ENCODE measurements at regions not wholly inside any gene's neighbourhood (a gene's known extent, or its start where the extent isn't known, plus 50 kb on each side); places are given as distances from the start of the nearest gene placed in this dataset.
"Not testable (repeated sequence)": the region's sequence is repeated elsewhere in the genome, so short reads cannot be mapped to it uniquely, and the experiment has no call there.

- no peak for DNase-seq
Observed at GRCh38 chr19:28333909-28334308, 879.0 kb downstream of the UQCRFS1 start.

DNA sequence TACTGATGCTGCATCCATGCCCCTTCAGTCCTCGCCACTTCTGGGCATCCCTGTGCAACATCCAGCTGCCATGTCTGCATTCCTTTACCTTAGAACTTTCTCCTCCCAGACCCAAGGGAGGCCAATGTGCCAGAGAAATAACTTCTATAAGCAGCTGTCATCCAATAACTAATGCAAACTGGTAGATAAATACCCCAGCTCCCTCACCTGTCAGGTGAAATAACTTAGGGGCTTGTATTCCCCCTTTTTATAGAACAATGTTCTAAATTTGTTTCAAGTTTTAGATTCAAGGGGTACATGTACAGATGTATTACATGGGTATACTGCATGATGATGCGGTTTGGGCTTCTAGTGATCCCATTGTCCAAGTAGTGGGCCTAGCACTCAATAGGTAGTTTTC lies 880.1 kb downstream of the UQCRFS1 start:
- DNase-seq: no peak

DNA sequence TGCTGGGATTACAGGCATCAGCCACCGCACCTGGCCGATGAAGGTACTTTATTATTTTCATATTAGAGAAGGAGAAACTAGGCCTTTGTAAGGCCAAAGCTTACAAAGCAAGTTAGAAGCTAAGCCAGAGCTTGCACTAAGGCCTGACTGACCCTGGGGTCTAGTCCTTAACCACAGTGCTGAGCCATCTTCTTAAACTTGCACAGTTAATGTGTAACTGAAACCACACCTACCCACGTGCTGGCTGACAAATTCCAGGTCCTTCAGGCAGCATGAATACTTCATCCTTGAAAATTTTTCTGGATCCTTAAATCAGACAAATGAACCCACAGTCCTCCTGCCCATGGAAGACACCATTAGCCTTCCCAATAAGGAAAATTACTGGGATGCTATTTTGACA lies 880.6 kb downstream of the UQCRFS1 start:
- DNase-seq: no peak

GRCh38 chr19:28331596-28331995 lies 881.4 kb downstream of the UQCRFS1 start:
- no peak for DNase-seq

DNA sequence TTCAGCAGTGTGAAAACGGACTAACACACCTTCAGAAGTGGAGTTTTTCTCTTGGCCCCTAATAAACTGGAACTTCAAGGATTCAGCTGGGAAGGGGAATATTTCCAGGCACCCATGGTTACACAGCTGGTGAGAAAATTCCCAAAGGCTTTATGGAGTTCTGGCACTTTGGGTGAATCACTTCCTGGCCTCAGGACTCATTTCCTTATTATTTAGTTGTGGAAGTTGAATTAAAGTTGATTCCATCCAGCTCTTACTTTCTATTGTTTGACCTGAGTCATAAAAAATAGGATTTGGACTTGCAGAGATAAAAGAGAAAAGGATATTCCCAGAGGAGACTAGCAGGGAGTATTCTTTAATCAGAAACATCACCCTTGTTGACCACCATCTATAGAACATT lies 882.1 kb downstream of the UQCRFS1 start:
- no peak for DNase-seq

GRCh38 chr19:28329429-28329828 lies 883.5 kb downstream of the UQCRFS1 start:
- DNase-seq: no peak

GRCh38 chr19:28327905-28328304 lies 885.0 kb downstream of the UQCRFS1 start:
- DNase-seq: no peak

GRCh38 chr19:28326746-28327145 lies 886.2 kb downstream of the UQCRFS1 start:
- DNase-seq: no peak

GRCh38 chr19:28324275-28325060 lies 888.5 kb downstream of the UQCRFS1 start:
- DNase-seq: no peak

DNA sequence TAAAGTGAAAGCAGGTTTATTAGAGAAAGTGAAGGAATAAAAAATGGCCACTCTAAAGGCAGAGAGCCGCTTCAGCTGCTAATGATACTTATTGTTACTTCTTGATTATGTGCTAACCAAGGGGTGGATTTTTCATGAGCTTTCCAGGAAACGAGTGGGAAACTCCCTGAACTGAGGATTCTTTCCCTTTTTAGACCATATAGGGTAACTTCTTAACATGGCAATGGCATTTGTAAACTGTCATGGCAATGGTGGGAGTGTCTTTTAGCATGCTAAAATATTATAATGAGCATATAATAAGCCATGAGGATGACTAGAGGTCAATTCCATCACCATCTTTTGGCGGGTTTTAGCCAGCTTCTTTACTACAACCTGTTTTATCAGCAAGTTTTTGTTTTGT lies 890.0 kb downstream of the UQCRFS1 start:
- DNase-seq: no peak

- no peak for DNase-seq
Observed at GRCh38 chr19:28322491-28322890, 890.5 kb downstream of the UQCRFS1 start.

- DNase-seq: no peak
Observed at GRCh38 chr19:28319918-28320317, 893.0 kb downstream of the UQCRFS1 start.

- DNase-seq: no peak
Observed at GRCh38 chr19:28319227-28319626, 893.7 kb downstream of the UQCRFS1 start.

DNA sequence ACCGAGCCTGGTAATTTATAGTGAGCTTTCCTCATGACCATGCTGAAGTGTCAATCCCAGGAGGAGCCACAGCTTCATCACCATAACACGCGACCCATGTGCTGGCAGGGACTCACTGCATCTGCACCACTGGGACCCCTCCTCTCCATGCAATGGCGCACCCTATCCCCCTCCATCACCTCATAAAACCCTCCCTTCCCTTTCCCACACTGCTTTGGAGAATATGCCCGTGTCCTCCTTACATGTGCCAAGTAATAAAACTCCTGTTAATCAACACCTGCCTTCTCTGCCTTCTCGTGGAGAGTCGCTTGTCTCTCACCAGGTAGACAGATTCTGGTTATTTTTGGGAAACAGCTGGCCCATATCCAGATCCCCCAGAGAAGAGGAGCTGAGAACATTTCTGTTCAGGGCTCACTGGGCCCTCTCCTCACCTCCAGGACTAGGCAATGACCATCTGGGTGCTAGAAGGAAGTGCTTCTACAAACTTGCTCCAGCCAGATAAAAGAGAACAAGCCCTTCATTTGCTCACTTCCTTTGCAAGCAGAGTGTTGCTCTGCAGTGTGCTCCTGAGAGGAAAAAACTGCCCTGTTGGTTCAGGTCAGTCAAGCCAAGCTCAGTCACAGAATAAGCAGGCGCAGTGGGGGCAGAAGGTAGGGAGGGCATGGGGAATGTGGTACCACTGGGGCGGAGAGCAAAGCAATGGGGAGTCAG lies 894.3 kb downstream of the UQCRFS1 start:
- DNase-seq: no peak

DNA sequence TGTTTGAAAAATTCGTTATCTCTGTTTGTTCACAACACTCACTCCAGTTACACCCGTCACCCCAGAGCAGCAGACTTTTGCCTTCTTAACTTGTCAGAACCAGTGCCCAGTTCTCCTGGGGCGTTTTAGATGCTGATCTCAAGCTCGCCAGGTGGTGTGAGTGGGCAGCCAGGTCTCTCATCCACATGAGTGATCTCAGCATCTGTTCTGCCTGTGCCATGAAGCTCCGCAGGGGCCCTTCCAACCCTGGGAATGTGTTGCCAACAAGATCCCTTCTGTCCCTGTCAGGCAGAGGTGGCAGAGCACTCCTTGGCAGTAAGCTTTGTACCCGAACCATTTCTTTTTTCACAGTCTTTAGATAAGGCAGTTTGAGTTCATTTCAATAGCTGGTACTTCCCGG lies 896.5 kb downstream of the UQCRFS1 start:
- DNase-seq: no peak

DNA sequence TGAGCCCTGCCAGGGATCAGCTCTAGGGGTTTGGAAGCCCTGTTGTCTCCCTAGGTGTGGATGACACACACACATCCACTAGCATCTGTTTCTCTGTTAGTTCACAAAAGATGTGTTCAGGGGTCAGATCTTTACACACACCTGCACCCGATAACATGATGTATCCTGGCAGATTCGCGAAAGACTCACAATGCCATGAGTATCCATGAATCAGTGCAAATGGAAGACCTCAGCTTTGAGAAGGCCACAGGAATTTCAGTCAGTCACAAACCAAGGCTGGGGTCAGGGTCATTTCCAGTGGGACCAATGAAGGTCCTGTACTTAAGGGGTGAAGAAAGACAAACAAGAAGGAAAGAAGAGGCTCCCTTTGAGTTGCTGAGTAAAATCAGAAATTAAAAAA lies 898.2 kb downstream of the UQCRFS1 start:
- DNase-seq: no peak

DNA sequence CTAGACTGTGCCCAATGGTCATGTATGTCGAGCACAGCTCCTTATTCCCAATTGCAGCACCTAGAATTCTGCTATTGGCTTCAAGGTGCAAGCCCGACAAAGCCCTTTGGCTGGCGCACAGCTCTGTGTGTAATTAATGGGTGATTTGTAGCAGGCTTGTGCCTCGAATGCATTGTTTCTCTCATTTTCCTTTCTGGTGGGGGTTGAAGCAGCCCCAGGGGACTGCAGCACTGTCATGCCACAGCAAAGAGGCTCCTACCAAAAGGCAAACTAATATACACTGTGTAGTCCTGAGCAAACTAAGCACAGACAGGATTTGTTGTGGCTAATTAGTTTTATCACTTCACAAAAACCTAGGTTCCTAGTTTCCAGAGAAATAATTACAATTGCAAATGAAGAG lies 898.7 kb downstream of the UQCRFS1 start:
- DNase-seq: no peak

DNA sequence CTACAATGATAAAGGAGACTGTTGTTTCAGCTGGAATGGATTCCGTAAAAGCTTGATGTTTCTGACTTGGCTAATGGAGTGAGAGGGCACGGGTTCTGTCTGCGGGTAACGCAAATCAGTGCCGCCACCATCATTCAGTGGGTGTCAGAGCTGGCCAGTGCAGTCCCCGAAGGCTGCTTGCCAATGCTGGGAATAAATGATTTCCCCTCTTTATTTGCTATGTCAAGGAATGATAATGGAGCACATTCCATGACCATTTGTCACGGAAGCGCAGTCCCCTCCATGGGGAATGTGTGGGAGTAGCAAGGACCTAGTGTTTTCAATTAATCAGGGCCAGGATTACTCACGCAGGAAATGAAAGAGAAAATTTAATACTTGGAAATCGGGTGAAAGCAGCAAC lies 899.3 kb downstream of the UQCRFS1 start:
- no peak for DNase-seq

- DNase-seq: no peak
Observed at GRCh38 chr19:28312269-28312668, 900.7 kb downstream of the UQCRFS1 start.

DNA sequence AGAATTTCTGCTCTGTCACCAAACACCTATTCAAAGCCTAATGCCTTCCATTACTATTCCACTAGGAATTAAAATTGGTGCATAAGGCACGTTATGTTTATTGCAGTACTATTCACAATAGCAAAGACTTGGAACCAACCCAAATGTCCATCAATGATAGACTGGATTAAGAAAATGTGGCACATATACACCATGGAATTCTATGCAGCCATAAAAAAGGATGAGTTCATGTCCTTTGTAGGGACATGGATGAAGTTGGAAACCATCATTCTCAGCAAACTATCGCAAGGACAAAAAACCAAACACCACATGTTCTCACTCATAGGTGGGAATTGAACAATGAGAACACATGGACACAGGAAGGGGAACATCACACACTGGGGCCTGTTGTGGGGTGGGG lies 902.1 kb downstream of the UQCRFS1 start:
- DNase-seq: not testable (repeated sequence)

- DNase-seq: no peak
Observed at GRCh38 chr19:28309070-28309469, 903.9 kb downstream of the UQCRFS1 start.

DNA sequence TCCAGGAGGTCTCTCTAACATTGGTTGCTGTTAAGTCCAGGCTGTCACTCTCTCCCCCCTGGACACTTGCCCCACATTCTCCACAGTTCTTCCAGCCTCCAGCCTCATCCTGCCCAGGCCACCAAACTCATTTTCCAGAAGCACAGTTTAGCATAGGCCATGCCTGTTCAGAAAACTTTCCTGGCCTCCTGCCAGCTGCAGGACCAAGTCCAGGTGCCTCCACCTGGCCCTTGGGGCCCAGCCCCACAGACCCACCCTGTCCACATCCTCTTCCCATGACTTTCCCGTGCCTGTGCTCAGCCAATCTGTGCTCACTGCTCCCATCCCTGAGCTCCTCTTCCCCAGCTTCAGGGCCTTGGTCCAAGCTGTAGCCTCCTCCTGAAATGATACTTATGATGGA lies 905.0 kb downstream of the UQCRFS1 start:
- DNase-seq: no peak

GRCh38 chr19:28307487-28307886 lies 905.5 kb downstream of the UQCRFS1 start:
- DNase-seq: no peak

DNA sequence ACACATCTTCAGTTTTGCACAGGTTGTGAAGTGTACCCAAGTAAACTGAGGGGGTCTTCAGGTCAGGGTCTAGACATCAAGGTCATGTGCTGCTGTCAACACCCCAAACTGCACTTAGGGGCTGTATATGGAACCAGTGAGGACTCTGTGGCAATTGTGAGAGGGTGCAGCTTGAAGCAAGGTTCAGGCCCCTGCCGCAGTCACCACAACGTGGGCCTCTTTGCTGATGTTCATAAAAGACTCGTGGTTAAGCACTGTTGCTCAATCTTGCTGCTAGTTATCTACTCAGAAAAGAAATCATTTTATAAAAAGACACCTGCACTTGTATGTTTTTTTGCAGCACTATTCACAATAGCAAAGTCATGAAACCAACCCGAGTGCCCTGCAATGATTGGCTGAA lies 907.4 kb downstream of the UQCRFS1 start:
- no peak for DNase-seq

DNA sequence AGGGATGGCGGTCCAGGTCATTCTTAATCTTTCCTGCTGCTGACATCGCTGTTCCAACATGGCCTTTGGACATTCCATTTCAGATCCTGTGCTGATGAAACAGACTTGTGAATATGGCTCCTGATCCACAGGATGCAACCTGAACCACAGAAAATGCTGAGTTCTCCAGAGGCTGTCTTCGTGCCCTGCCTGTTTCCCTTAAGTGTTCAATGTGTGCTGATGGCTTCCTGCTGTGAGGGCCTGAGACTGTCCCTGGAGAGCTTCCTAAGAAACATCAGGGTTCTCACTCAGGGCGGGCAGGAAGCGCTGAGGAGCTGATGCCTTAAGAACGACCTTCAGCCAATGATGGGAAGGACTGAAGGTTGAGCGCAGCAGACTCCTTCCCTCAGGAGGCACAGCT lies 909.4 kb downstream of the UQCRFS1 start:
- DNase-seq: no peak

All from T1000 (cell line).